MM.1S (cell line): ENCODE measurements at regions not wholly inside any gene's neighbourhood (a gene's known extent, or its start where the extent isn't known, plus 50 kb on each side); places are given as distances from the start of the nearest gene placed in this dataset.

Experiments
- DNase-seq: peaks from one replicate; pipeline ENCODE4 v3.0.0-alpha.2; 2015
- H2AFZ ChIP-seq: fragments of 300-600 bp; sonication (generic); 2 replicates; pipeline ENCODE4 v1.6.0; 2016; ENCODE audit warnings: antibody characterized with exemption, low read length
- H3F3A ChIP-seq: fragments of 300-600 bp; sonication (generic); 2 replicates; pipeline ENCODE4 v1.6.1; 2016; ENCODE audit warnings: mild to moderate bottlenecking, antibody characterized with exemption, low read length, moderate library complexity, mixed read lengths; ENCODE audit not compliant: insufficient read depth
- H3K27ac ChIP-seq: fragments of 300-600 bp; sonication (generic); 2 replicates; pipeline ENCODE4 v1.5.1; 2016; ENCODE audit warnings: mild to moderate bottlenecking, low read length
- H3K27me3 ChIP-seq: fragments of 300-600 bp; sonication (generic); replicated peaks from 2 replicates; pipeline ENCODE4 v1.6.0; 2016; ENCODE audit warnings: low read length; ENCODE audit not compliant: insufficient read depth
- H3K36me3 ChIP-seq: fragments of 300-600 bp; sonication (generic); replicated peaks from 2 replicates; pipeline ENCODE4 v1.6.1; 2016; ENCODE audit warnings: mild to moderate bottlenecking, low read length, mixed read lengths; ENCODE audit not compliant: insufficient read depth
- H3K4me1 ChIP-seq: fragments of 300-600 bp; sonication (generic); 2 replicates; pipeline ENCODE4 v1.6.1; 2016; ENCODE audit warnings: low read length, mixed read lengths
- H3K4me2 ChIP-seq: fragments of 300-600 bp; sonication (generic); 2 replicates; pipeline ENCODE4 v1.6.0; 2016; ENCODE audit warnings: low read depth, low read length
- H3K4me3 ChIP-seq: fragments of 300-600 bp; sonication (generic); 2 replicates; pipeline ENCODE4 v1.5.1; 2016; ENCODE audit warnings: low read length, mixed read lengths
- H3K79me2 ChIP-seq: fragments of 300-600 bp; sonication (generic); 2 replicates; pipeline ENCODE4 v1.6.1; 2016; ENCODE audit warnings: mixed run types, low read length, mixed read lengths
- H3K9ac ChIP-seq: fragments of 300-600 bp; sonication (generic); 2 replicates; pipeline ENCODE4 v1.6.1; 2016; ENCODE audit warnings: low read length, mixed read lengths
- H3K9me2 ChIP-seq: fragments of 300-600 bp; sonication (generic); replicated peaks from 2 replicates; pipeline ENCODE4 v1.6.1; 2016; ENCODE audit warnings: mild to moderate bottlenecking, low read length, mixed read lengths; ENCODE audit not compliant: insufficient read depth
- H3K9me3 ChIP-seq: fragments of 300-600 bp; sonication (generic); replicated peaks from 2 replicates; pipeline ENCODE4 v1.6.1; 2016; ENCODE audit warnings: mild to moderate bottlenecking, low read length, mixed read lengths; ENCODE audit not compliant: insufficient read depth
- H4K20me1 ChIP-seq: fragments of 300-600 bp; sonication (generic); 2 replicates; pipeline ENCODE4 v1.6.1; 2016; ENCODE audit warnings: mild to moderate bottlenecking, low read length, moderate library complexity, mixed read lengths; ENCODE audit not compliant: insufficient read depth
- CTCF ChIP-seq: fragments of 300-600 bp; sonication (generic); IDR thresholded peaks from 2 replicates; pipeline ENCODE4 v1.5.1; 2016; ENCODE audit warnings: antibody characterized with exemption, low read length, mixed read lengths
- EZH2 ChIP-seq: fragments of 300-600 bp; sonication (generic); optimal IDR thresholded peaks from 2 replicates; pipeline ENCODE3; 2017; ENCODE audit warnings: low read depth, mild to moderate bottlenecking, antibody characterized with exemption, low read length, mixed read lengths
- EZH2phosphoT487 ChIP-seq: fragments of 300-600 bp; sonication (generic); IDR thresholded peaks from 2 replicates; pipeline ENCODE4 v1.6.1; 2018; ENCODE audit warnings: antibody characterized with exemption, low read length

- H3K36me3 ChIP-seq: no peaks in the 10 kb centered on the region
- no peaks in the 10 kb centered on the region for H3K79me2 ChIP-seq
- no peak overlapping the region for H3K4me3 ChIP-seq
- H3K9ac ChIP-seq: no peak overlapping the region
- no peaks in the 10 kb centered on the region for H3K9me2 ChIP-seq
- no peak for DNase-seq
- no peaks in the 10 kb centered on the region for H3K4me1 ChIP-seq
- no peak overlapping the region for H3K27ac ChIP-seq
- H2AFZ ChIP-seq: no peak overlapping the region
- H3K9me3 ChIP-seq: no peaks in the 10 kb centered on the region
- H3F3A ChIP-seq: no peaks in the 10 kb centered on the region
- H3K4me2 ChIP-seq: no peak overlapping the region
- H4K20me1 ChIP-seq: no peaks in the 10 kb centered on the region
- H3K27me3 ChIP-seq: no peaks in the 10 kb centered on the region
- TF ChIP-seq EZH2phosphoT487: no peak
- no peak for TF ChIP-seq EZH2
- TF ChIP-seq CTCF: no peak
These were observed 81.2 kb upstream of the NIPBL start for GRCh38 chr5:36795366-36795765.

GRCh38 chr5:36796155-36796554 is 80.4 kb upstream of the NIPBL start:
- no peaks in the 10 kb centered on the region for H3K4me1 ChIP-seq
- H3K27me3 ChIP-seq: no peaks in the 10 kb centered on the region
- no peak overlapping the region for H3K4me2 ChIP-seq
- H3K9me3 ChIP-seq: no peaks in the 10 kb centered on the region
- no peak overlapping the region for H2AFZ ChIP-seq
- no peak overlapping the region for H3K27ac ChIP-seq
- TF ChIP-seq CTCF: no peak
- TF ChIP-seq EZH2phosphoT487: no peak
- TF ChIP-seq EZH2: no peak
- H4K20me1 ChIP-seq: no peaks in the 10 kb centered on the region
- H3K4me3 ChIP-seq: no peak overlapping the region
- no peak overlapping the region for H3K9ac ChIP-seq
- no peak for DNase-seq
- no peaks in the 10 kb centered on the region for H3F3A ChIP-seq
- no peaks in the 10 kb centered on the region for H3K79me2 ChIP-seq
- H3K9me2 ChIP-seq: no peaks in the 10 kb centered on the region
- no peaks in the 10 kb centered on the region for H3K36me3 ChIP-seq

- Histone ChIP-seq H3K79me2 (no peaks in the 10 kb centered on the region), H3K9me3 (no peaks in the 10 kb centered on the region), H3F3A (no peaks in the 10 kb centered on the region), H3K9ac (no peak overlapping the region), H3K27ac (no peak overlapping the region), H3K4me3 (no peak overlapping the region), H3K4me1 (no peaks in the 10 kb centered on the region), H3K9me2 (no peaks in the 10 kb centered on the region), H3K36me3 (no peaks in the 10 kb centered on the region), H2AFZ (no peak overlapping the region), H3K4me2 (no peak overlapping the region), H3K27me3 (no peaks in the 10 kb centered on the region), H4K20me1 (no peaks in the 10 kb centered on the region)
- DNase-seq: no peak
- TF ChIP-seq EZH2phosphoT487 (no peak), CTCF (no peak), EZH2 (no peak)
These were observed 75.0 kb upstream of the NIPBL start for GRCh38 chr5:36801523-36801922.
